Activated CD4-positive, alpha-beta T cell treated with anti-CD3 and anti-CD28 coated beads, Interleukin-2, Interleukin-4, amounts not matched to agents 100 ng/mL and 50 ng/mL, durations not matched to agents 16 hours and 8 hours (primary cell): ENCODE measurements at regions not wholly inside any gene's neighbourhood (a gene's known extent, or its start where the extent isn't known, plus 50 kb on each side); places are given as distances from the start of the nearest gene placed in this dataset.

Experiments
- DNase-seq: peaks from one replicate; pipeline ENCODE4 v3.0.0-alpha.2; 2020; ENCODE audit warnings: low spot score

DNA sequence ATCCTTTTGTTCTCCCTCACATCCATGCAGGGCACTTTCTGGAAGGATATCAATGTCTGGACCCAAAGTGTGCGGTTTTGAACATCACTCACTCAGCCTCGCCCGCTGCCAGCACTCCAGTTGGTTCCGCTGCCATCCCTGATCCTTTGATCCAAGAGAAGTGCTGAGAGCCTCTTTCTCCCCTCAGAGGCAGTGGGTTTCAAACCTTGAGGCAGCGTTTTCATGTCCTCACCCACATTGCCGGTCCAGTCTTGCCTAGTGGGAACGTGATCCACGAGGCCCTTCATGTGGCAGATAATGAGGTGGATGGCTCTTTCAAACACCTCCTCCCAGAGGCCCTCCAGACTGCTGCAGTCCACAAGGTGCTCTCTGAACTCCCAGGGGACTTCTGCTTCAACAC is 122.2 kb downstream of the ACTL8 start:
- DNase-seq: no peak

DNA sequence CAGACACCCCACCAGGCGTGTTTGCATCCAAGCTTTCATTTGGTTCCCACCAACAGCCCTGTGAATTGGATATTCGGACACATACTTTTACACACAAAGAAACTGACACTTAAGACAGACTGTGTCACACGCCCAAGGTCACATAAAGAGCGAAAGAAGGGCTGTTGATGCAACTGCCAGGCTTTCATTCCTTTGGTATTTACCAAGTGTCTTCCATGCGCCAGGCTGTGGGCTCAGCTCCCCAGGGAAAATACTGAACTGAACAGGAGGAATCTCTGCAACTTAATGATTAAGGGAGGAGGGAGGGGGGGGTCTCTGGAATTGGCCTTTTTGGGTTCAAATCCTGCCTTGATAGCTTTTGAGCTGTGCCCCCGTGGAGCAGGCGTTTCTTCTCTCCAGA is 122.8 kb downstream of the ACTL8 start:
- DNase-seq: no peak

DNA sequence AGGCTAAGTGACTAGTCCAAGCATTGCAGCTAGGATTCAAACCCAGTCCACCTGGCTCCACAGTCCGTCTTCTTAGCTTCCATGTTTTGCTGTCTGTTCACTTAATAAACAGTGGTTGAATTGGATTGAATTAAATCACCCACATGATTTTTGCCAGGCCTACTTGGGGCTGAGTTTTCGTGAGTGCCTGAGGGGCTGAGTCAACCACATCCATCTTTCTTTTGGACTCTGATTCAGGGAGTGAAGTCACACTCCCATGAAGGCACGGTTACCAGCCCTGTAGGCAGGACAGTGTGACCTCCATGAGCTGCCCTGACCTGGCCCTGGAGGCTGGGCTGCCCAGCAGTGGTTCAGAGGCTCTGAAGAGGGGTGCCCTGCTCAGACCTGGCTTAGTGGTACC is 123.7 kb downstream of the ACTL8 start:
- DNase-seq: no peak

DNA sequence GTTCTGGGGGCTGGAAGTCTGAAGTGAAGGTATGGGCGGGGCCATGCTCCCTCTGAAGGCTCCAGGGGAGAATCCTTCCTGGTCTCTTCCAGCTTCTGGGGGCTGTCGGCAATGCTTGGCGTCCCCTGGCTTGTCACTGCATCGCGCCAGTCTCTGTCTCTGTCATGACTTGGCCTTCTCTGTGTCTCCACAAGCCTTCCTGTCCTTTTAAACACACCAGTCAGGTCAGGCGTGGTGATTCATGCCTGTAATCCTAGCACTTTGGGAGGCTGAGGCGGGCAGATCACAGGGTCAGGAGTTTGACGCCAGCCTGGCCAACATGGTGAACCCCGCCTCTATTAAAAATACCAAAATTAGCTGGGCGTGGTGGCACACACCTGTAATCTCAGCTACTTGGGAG is 125.3 kb downstream of the ACTL8 start:
- no peak for DNase-seq

DNA sequence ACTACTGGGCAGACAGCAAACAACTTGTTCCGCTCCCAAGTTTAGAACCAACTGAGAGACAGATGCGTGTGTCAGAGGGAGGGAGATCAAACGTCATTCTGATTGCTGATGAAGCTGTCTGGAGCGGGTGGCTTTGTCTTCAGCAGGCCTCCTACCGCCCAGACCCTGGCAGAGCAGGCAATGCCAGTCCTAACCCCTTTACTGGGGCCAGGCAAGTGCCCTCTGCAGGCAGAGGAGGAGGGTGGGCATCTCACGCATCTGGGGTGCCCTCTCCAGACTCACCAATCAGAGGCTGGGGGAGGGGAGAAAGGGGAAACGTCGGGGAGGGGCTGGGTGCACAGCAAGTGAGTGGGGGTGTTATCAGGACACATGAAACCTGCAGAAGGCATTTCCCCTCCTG is 126.6 kb downstream of the ACTL8 start:
- no peak for DNase-seq

DNA sequence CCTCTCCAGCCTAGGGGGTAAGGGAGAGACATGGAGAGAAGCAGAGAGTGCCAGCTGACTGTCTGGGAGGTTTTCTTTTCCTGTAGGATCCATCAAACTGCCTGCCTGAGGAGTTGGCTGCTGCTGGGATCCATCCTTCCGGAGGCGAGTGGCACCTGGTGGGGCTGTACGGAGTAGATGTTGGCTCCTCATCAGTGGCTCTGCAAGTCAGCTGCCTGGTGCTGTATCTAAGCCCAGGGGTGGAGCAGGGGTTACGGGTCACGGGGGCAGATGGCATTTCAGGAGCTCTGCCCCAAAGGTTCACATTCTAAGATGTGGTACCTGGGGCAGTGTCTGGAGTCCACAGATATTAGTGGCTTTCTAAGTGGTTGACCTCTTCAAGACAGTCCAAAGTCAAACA is 128.0 kb downstream of the ACTL8 start:
- DNase-seq: no peak

DNA sequence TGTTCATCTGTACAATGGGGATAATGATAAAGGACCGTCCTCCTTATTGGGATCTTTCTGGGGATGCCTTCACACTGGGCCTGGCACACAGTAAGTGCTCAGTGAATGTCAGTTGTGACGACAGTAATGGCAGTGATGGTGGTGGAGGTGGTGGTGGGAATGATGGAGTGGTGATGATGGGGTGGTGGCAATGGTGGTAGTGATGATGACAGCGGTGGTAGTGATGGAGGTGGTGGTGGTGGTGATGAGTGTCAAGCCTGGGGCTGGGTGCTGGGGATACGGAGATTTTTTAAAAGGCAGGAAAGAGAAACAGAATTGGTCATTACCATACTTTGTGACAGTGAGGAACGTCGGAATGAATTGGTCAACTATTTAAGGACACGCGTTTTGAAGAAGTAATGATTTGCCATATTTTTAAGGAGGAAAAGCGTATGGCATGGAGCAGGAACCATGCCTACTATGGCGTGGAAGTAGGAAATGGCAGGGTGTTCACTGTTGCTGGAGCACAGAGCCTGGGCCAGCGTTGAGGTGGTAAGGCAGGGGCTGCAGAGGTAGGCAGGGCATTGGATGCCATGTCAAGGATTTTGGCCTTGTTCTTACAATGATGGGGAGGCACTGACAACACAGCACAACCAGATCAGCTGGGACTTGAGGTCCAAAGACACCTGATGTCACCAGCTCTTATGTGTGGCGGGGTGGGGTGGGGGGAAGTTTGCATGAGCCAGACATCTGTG is 128.7 kb downstream of the ACTL8 start:
- DNase-seq: no peak

DNA sequence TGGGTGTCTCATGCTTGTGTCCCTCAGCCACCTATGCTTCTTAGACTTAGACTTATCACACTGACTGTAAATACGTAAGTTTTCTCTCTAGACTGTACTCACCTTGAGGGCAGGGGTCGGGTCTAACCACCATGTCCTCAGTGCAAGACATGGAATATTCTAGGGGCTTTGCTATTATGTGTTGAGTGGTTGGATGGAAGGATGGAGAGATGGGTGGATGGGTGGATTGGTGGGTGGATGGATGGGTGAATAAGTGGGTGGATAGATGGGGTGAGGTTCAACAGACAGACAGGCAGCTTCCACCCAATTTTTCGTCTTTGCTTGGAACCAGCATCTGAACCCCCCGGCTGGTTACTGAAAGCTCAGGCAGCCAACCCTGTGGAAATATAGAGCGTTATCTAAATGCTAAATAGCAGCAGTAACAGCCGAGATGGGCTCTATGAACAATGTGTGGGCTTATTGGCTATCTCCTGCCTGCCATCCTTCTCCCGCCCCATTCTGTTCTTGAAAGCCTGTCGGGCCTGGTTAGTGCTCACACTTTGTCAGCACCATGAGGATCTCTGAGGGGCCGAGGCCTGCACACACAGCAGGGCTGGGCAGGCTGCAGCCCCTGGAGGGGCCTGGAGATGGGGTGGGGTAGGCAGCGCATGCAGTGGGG is 130.7 kb downstream of the ACTL8 start:
- no peak for DNase-seq

DNA sequence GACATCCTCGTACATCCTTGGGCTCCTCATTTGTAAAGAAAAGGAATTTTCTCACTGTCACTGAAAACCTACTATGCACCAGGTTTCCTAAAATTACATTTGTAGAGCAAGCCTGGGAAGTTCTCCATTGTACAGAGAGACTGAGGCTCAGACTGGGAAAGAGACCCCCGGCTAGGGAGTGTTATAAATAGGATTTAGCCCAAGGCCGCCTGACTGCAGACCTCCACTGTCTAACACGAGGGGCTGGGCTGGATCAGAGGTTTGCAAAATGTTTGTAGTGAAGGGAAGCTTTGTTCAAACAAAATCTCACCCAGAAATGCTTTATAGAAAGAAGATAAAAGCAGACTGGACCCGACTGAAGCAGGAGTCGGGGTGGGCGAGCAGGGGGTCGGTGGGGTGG is 131.3 kb downstream of the ACTL8 start:
- DNase-seq: no peak

DNA sequence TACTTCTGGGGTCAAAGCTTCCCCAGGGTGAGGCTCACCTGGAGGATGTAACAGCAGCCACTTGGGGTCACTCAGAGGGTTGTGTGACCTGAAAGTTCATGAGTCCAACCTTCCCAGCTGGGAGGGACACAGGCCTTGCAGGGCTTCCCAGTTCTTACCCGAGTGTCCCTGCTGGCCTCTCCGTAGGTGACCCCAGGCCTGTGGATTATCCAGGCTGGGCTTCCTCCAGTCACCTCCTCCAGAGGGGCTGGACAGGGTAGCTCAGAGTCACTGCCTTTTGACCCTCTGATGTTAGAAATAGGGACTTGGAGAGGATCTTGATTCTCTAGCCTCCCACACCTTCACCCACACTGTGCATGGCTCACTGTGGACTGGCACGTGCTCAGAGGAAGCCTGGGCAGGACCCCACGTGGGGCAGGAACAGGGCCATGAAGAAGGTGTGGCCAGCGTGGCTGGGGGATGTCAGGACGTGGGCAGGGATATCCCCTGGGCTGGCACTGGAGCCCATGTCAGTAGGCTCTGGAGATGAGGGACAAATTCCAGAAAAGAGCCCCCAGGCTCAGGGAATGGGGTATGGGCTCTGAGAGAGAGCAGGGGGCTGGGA is 131.8 kb downstream of the ACTL8 start:
- no peak for DNase-seq

DNA sequence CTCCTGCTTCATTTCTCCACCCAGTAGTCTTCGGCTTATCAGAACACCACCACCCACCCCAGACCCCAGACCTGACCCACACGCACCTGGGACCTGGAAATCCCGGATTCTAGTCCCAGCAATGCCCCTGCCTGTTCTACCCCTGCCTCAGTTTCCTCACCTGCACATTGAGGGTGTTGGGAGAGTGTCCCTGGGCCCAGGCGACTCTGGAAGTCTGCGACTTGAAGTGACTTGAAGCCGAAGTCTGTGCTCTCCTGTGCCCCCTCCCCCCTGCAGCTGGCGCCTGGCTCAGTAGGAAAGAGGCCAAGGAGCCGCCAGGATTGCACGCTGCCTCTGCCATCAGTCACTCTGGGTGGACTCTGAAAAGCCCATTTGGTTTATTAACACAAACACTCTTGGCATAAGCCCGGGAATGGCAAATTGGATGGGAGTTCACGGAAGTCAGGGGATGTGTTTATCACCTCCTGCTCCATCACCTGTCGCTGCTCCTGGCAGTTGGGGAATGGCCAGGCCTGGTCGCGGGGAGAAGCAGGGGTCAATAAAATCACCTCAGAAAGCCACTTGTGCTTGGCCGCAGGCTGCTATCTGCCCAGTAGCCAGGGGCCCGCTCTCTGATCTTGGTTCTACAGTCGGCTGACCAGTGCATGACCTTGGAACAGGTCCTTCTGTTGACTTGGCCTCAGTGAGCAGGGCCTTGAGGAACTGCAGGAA is 132.7 kb downstream of the ACTL8 start:
- no peak for DNase-seq

DNA sequence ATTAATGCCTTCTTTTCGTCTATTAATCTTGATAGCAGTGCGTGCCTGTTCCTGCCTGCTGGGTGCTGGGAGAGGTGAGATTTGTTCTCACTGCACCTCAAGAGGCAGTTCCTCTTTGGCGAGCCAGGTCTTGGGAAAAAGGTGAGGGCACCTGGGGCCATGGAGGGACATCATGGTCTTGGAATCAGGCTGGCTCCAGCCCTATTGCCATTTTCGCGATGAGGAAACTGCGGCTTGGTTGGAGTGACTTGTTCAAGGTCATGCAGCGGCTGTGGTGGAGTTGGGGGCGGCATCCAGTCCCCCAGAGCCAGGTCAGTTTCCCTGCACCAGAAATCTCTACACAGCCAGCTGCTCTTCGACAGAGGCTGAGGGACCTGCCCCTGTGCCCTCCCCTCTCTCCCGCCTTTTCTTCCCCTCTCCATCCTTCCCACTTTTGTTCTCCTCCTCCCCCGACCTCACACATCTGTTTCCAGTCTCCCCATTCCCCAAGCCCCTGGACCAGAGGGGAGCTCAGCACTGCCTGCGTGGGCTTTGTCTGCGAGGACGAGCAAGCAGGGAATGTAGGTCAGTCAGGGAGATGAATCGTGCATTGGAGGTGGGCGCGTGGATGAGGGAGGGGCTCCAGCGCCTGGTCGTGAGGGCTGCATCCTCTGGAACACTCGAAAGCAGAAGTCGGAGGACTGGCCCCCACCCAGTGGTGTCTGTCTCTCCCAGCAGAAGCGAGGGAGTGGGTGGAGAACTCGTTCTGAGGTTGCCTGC is 135.1 kb downstream of the ACTL8 start:
- DNase-seq: no peak

DNA sequence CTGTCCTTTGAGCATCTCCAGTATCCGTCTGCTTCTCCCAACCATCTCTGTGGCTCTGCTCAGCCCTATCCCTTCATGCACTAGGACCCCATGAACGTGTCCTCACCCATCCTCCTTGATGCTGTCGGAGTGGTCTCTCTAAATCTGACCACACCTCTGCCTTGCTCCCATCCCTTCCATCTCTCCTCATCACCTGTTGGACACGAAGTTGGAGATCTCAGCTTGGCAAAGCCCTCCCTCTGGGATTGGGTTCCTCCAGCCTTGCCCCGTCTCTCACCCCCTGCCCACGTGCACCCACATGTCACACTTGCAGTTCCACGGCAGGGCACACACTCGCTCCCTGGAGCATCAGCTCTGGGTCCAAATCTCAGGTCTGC is 135.7 kb downstream of the ACTL8 start:
- DNase-seq: no peak

DNA sequence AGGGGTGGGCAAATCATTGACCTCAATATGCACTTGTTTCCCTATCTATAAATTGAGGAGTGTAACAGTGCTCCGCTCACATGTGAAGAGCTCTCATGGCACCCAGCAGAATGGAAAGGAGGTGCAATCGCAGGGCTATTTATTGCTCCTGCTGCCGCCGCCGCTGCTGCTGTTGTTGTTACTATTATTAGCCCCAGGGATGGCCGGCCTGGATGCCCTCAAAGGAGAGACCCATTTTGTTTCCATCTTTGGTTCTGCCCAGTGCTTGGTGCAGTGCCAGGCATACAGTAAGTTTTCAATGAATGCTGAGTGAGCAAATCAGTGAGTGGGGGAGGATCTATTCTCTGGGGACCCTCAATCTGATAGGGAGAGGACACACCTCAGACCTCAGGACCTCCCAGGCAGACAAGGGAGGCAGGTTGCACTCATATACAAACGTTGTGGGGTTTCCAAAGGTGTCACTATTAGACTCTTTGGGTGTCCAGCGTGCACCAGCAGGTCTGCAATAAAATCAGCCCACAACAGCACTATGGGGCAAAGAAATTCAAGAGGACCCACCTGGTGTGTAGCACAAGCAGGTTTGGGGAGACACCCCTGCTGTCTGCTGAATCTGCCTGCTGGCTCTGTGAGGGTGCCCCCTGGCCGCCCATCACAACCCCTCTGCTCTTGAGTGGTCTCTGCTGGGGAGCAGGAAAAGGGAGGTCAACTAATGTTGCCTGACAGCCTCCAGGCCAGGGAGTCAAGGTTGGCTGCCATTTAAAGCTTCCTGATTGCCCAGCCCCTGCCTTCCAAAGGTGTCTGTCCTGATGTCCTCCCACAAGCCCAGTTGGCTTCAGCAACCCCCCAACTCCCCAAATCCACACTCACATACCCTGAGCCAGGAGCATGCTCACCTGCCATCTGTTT is 136.3 kb downstream of the ACTL8 start:
- no peak for DNase-seq

DNA sequence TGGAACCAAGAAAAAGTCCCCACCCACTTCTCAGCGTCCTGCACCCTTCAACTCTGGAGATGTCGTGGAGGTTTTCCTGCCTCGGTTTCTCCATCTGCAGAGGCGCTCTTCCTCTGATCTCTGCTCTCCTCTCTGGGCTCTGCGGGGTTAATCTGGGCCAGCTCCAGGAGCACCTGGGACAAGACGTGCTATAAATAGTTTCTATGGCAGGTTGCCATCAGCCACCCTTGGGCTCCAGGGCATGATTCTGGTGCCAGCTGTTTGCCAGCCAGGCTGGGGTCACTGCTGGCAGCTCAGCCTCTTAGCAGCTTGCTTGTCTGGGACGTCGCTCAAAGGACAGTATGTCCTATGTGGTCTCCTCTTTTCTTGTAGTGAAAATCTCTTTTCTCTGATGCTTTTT is 137.1 kb downstream of the ACTL8 start:
- DNase-seq: no peak

DNA sequence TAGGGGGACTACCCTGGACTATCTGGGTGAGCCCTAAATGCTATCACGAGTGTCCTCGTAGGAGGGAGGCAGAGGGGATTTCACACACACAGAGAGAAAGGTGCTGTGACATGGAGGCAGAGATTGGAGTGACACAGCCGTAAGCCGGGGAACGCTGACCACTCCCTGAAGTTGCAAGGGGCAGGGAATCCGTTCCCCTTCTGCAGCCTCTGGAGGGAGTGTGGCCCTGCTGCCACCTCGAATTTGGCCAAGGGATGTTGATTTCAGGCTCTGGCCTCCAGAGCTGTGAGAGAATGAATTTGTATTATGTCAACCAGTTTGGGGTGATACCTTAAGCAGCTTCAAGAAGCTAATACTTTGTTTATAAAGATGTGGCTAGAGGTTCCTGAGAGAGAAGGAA is 137.7 kb downstream of the ACTL8 start:
- no peak for DNase-seq

DNA sequence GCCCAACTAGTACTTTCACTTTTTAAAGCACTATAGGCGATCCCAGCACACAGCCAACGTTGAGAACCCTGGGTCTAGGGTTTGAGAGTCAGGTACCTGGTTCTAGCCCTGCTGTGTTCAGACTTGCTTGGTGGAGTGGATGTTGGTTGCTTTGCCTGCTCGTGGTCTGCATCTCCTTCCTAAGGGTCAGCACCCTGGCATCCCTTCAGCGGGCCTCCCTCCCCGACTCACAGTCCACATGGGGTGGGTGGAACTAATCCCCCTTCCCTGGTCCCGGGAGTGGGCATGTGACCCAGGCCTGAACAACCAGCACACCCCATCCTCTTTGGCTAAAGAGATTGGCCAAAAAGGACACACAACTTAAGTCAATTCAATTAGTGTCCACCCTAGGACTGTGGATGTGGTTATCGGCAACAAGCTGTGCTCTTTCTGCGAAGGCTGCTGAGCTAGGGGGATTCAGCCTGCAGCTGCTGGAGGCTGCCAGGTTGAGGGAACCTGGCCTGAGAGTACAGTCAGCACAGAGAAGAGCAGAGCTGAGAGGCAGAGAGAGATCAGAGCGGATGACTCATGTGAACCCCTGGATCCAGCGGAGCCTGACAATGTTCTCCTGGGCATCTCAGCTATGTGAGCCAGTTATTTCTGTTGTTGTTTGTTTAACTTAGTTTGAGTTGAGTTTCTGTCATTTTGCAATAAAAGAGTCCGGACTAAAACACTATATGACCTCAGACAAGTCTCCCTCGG is 138.9 kb downstream of the ACTL8 start:
- no peak for DNase-seq

DNA sequence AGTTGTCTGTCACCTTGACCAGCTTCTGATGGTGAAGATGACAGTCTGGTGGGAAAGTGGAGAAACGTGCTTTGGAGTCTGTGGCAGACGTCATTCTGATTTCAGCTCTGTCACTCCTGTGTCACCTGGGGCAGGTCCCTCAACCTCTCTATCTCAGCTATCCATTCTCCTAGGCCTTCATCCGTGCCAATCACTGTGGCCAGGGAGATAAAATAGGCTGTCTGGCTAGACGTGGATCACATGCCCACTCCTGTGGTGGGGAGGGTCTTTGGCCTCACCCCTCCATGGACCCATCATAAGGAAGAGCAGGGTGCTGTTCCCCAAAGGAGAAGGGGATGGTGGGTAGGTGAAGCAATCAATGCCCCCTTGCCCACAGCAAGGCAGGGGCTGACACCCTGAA is 140.3 kb downstream of the ACTL8 start:
- DNase-seq: no peak

DNA sequence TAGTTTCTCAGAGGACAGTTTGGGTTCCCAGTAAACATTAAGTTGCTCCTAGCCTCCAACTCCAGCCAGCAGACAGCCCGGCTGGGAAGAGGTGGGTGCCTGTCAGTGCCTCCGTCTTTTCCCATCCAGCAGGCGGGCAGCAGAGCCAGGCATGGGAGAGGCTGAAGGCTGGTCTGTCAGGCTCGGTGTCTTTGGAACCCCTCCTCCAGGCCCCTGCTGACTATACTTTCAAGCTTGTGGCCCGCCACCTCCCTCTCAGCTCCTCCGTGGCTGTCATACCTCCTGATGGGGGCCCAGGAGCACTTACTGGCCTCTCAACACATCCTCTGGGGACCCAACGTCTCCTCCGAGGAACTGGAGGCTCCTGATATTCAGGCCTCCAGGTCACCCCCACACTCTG is 140.9 kb downstream of the ACTL8 start:
- no peak for DNase-seq

DNA sequence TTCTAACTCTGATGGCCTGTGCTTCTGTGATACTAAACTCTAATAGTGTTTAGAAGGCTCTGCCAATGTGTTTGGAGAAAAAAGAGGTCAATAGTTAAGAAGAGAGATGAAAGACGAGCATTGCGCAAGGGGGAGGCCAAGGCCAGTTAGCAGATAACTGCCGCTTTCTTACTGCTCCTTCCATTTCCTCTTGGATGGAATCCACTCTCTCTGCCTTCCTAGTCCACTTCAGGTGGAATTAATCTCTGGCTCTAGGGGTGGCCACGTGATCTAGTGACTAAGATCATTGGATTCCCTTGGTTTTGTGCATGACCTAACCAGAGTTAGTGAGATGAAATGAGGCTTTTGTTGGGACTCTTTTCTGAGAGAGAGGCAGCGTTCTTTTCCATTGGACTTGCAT is 148.3 kb downstream of the ACTL8 start:
- no peak for DNase-seq

DNA sequence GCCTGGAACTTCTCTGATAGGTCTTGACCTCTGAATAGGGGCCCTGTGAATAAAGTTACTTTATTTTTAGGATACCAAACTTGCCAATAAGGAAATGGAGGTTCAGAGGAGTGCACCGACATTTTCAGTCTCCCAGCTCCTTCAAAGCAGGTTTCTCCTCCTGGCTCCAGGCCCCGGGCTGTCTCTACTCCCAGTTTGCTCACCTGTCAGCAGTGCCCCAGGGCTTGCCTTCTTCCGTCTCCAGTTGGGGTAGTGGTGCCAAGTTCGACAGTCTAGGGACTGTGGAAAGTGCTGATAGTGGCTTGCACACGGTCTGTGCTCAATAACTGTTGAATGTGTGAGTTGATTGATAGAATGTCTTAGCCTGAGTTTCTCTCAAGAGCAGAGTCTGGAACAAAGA is 149.2 kb downstream of the ACTL8 start:
- no peak for DNase-seq
